ENCODE measurements at regions not wholly inside any gene's neighbourhood (a gene's known extent, or its start where the extent isn't known, plus 50 kb on each side); places are given as distances from the start of the nearest gene placed in this dataset.

- no peak overlapping the region for H3K4me3 ChIP-seq (replicated peaks; ENCODE audit: low read depth, low read length)
- TF ChIP-seq, protein P1, sequence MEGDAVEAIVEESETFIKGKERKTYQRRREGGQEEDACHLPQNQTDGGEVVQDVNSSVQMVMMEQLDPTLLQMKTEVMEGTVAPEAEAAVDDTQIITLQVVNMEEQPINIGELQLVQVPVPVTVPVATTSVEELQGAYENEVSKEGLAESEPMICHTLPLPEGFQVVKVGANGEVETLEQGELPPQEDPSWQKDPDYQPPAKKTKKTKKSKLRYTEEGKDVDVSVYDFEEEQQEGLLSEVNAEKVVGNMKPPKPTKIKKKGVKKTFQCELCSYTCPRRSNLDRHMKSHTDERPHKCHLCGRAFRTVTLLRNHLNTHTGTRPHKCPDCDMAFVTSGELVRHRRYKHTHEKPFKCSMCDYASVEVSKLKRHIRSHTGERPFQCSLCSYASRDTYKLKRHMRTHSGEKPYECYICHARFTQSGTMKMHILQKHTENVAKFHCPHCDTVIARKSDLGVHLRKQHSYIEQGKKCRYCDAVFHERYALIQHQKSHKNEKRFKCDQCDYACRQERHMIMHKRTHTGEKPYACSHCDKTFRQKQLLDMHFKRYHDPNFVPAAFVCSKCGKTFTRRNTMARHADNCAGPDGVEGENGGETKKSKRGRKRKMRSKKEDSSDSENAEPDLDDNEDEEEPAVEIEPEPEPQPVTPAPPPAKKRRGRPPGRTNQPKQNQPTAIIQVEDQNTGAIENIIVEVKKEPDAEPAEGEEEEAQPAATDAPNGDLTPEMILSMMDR (IDR thresholded peaks at IDR 0.05; ENCODE audit: low read length, missing control alignments): no peak
- DNase-seq (ENCODE audit: low read depth): no peak
Measured at GRCh38 chr15:91611561-91612323, 241.8 kb upstream of the SLCO3A1 start.

- no peak for DNase-seq (ENCODE audit: low read depth)
- no peak overlapping the region for H3K4me3 ChIP-seq (replicated peaks; ENCODE audit: low read depth, low read length)
- TF ChIP-seq, protein P1 (IDR thresholded peaks at IDR 0.05; ENCODE audit: low read length, missing control alignments): no peak
Measured at GRCh38 chr15:91620229-91620628, 233.3 kb upstream of the SLCO3A1 start.

- TF ChIP-seq, protein P1 (IDR thresholded peaks at IDR 0.05; ENCODE audit: low read length, missing control alignments): no peak
- H3K4me3 ChIP-seq (replicated peaks; ENCODE audit: low read depth, low read length): no peak overlapping the region
- DNase-seq (ENCODE audit: low read depth): no peak
Measured at GRCh38 chr15:91622235-91622634, 231.3 kb upstream of the SLCO3A1 start.

DNA sequence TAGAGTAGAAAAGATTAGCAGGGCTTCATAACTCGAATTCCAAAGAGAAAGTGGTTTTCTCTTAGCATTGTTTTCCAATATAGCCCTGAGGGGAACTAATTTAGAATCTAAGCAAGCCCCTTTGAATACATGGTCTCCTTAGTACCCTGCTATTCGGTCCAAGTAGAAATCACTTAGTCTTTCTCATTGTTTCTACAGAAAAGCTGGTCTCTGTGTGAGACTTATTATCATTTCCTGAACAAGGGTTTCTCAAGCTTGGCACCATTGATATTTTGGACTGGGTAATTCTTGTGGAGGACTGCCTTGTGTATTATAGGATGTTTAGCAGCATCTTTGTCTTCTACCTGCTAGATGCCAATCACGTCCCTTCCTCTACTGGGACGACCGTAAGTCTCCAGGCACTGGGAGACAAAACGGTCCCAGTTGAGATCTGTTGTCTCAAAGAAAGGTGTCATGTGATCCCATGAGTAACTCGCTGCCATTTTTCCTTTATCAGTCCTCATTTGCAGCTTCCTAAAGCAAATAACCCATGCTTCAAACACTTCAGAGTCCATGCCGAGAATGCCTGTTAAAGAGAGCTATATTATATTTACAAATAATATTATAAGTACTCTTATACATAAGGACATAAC lies 230.7 kb upstream of the SLCO3A1 start:
- TF ChIP-seq, protein P1 (IDR thresholded peaks at IDR 0.05; ENCODE audit: low read length, missing control alignments): no peak
- no peak for DNase-seq (ENCODE audit: low read depth)
- H3K4me3 ChIP-seq (replicated peaks; ENCODE audit: low read depth, low read length): no peak overlapping the region

GRCh38 chr15:91624353-91624968 lies 229.0 kb upstream of the SLCO3A1 start:
- TF ChIP-seq, protein P1 (IDR thresholded peaks at IDR 0.05; ENCODE audit: low read length, missing control alignments): no peak
- H3K4me3 ChIP-seq (replicated peaks; ENCODE audit: low read depth, low read length): no peak overlapping the region
- DNase-seq (ENCODE audit: low read depth): no peak

DNA sequence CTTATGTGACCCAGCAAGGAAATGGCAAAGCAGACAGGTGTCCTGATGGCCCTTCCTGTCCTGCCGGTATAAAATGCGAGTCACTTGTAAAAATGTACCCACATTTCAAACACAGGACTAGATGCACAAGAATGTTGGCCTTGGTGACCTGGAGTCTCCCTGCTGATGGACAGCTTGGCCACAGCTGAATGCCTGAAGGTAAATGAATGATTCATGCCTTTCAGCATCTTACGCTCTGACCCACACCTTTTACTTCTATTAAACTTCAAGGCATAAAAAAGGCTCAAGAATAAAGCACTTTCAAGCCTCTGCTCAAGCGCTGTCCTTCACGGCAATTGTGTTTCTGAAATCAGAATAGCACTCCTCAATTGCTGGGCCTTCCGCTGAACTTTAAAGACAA lies 228.0 kb upstream of the SLCO3A1 start:
- TF ChIP-seq, protein P1 (IDR thresholded peaks at IDR 0.05; ENCODE audit: low read length, missing control alignments): no peak
- no peak for DNase-seq (ENCODE audit: low read depth)
- H3K4me3 ChIP-seq (replicated peaks; ENCODE audit: low read depth, low read length): no peak overlapping the region

Measured in fibroblast of pulmonary artery (primary cell).